ENCODE measurements at regions not wholly inside any gene's neighbourhood (a gene's known extent, or its start where the extent isn't known, plus 50 kb on each side); places are given as distances from the start of the nearest gene placed in this dataset.

GRCh38 chr1:209375671-209376365 lies 207.7 kb upstream of the CAMK1G start:
- TF ChIP-seq, protein P1, sequence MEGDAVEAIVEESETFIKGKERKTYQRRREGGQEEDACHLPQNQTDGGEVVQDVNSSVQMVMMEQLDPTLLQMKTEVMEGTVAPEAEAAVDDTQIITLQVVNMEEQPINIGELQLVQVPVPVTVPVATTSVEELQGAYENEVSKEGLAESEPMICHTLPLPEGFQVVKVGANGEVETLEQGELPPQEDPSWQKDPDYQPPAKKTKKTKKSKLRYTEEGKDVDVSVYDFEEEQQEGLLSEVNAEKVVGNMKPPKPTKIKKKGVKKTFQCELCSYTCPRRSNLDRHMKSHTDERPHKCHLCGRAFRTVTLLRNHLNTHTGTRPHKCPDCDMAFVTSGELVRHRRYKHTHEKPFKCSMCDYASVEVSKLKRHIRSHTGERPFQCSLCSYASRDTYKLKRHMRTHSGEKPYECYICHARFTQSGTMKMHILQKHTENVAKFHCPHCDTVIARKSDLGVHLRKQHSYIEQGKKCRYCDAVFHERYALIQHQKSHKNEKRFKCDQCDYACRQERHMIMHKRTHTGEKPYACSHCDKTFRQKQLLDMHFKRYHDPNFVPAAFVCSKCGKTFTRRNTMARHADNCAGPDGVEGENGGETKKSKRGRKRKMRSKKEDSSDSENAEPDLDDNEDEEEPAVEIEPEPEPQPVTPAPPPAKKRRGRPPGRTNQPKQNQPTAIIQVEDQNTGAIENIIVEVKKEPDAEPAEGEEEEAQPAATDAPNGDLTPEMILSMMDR (IDR thresholded peaks at IDR 0.05; ENCODE audit: borderline replicate concordance, extremely low read depth, insufficient read depth), result no peak
- DNase-seq, result no peak
- Histone ChIP-seq H3K9me3 (ENCODE audit: control insufficient read depth in 2 of 3, insufficient read depth in 1 of 3, low read length in 3 of 3) (no peaks in the 10 kb centered on the region), H3K27ac (ENCODE audit: low read depth in 2 of 2, low read length in 2 of 2) (no peak overlapping the region), H3K27me3 (ENCODE audit: control insufficient read depth, insufficient read depth, low read length) (no peaks in the 10 kb centered on the region), H3K36me3 (ENCODE audit: control insufficient read depth in 2 of 3, insufficient read depth in 3 of 3, low read length in 3 of 3) (no peaks in the 10 kb centered on the region), H3K4me3 (ENCODE audit: low read length in 3 of 3) (no peak overlapping the region), H3K9ac (ENCODE audit: low read length in 3 of 3) (no peak overlapping the region), H3K4me1 (ENCODE audit: control insufficient read depth in 2 of 3, insufficient read depth in 2 of 3, low read depth in 1 of 3, low read length in 3 of 3) (no peaks in the 10 kb centered on the region)
- no peak for FAIRE-seq
- intact Hi-C loops (cut with DNase I), result no loop called here

DNA sequence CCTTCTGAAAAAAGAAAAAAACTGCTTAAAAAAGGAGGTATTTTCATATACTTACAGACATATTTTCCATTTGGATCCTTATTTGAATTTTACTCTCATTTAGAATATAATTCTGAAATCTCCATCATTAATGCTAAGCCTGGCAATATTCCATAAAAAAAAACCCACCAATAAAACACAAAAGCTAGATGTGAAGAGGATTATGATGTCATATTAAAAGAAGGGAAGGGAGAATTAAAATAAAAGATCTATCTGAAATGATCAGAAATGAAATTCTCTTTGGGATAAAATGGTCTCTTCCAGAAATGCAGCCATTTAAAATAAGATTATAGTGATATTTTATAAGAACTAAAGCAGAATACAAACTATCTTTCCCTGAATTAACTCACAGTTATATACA lies 206.7 kb upstream of the CAMK1G start:
- intact Hi-C loops (cut with DNase I), result no loop called here
- FAIRE-seq (no peak), DNase-seq (no peak)
- no peaks in the 10 kb centered on the region for H3K27me3 ChIP-seq (ENCODE audit: control insufficient read depth, insufficient read depth, low read length)
- H3K36me3 ChIP-seq (ENCODE audit: control insufficient read depth in 2 of 3, insufficient read depth in 3 of 3, low read length in 3 of 3), result no peaks in the 10 kb centered on the region
- no peaks in the 10 kb centered on the region for H3K9me3 ChIP-seq (ENCODE audit: control insufficient read depth in 2 of 3, insufficient read depth in 1 of 3, low read length in 3 of 3)
- no peak overlapping the region for H3K27ac ChIP-seq (ENCODE audit: low read depth in 2 of 2, low read length in 2 of 2)
- H3K9ac ChIP-seq (ENCODE audit: low read length in 3 of 3), result no peak overlapping the region
- no peaks in the 10 kb centered on the region for H3K4me1 ChIP-seq (ENCODE audit: control insufficient read depth in 2 of 3, insufficient read depth in 2 of 3, low read depth in 1 of 3, low read length in 3 of 3)
- no peak overlapping the region for H3K4me3 ChIP-seq (ENCODE audit: low read length in 3 of 3)
- TF ChIP-seq, protein P1 (IDR thresholded peaks at IDR 0.05; ENCODE audit: borderline replicate concordance, extremely low read depth, insufficient read depth), result no peak

- Histone ChIP-seq H3K27me3 (ENCODE audit: control insufficient read depth, insufficient read depth, low read length) (no peaks in the 10 kb centered on the region), H3K4me1 (ENCODE audit: control insufficient read depth in 2 of 3, insufficient read depth in 2 of 3, low read depth in 1 of 3, low read length in 3 of 3) (no peaks in the 10 kb centered on the region), H3K9ac (ENCODE audit: low read length in 3 of 3) (no peak overlapping the region), H3K9me3 (ENCODE audit: control insufficient read depth in 2 of 3, insufficient read depth in 1 of 3, low read length in 3 of 3) (no peaks in the 10 kb centered on the region), H3K27ac (ENCODE audit: low read depth in 2 of 2, low read length in 2 of 2) (no peak overlapping the region), H3K4me3 (ENCODE audit: low read length in 3 of 3) (no peak overlapping the region), H3K36me3 (ENCODE audit: control insufficient read depth in 2 of 3, insufficient read depth in 3 of 3, low read length in 3 of 3) (no peaks in the 10 kb centered on the region)
- TF ChIP-seq, protein P1 (IDR thresholded peaks at IDR 0.05; ENCODE audit: borderline replicate concordance, extremely low read depth, insufficient read depth), result no peak
- DNase-seq (no peak), FAIRE-seq (no peak)
- intact Hi-C loops (cut with DNase I), result no loop called here
Observed at GRCh38 chr1:209377995-209378394, 205.5 kb upstream of the CAMK1G start.

- no peaks in the 10 kb centered on the region for H3K9me3 ChIP-seq (ENCODE audit: control insufficient read depth in 2 of 3, insufficient read depth in 1 of 3, low read length in 3 of 3)
- TF ChIP-seq, protein P1 (IDR thresholded peaks at IDR 0.05; ENCODE audit: borderline replicate concordance, extremely low read depth, insufficient read depth), result no peak
- DNase-seq (no peak), FAIRE-seq (no peak)
- H3K4me1 ChIP-seq (ENCODE audit: control insufficient read depth in 2 of 3, insufficient read depth in 2 of 3, low read depth in 1 of 3, low read length in 3 of 3), result no peaks in the 10 kb centered on the region
- H3K27ac ChIP-seq (ENCODE audit: low read depth in 2 of 2, low read length in 2 of 2), result no peak overlapping the region
- no peaks in the 10 kb centered on the region for H3K27me3 ChIP-seq (ENCODE audit: control insufficient read depth, insufficient read depth, low read length)
- no peak overlapping the region for H3K9ac ChIP-seq (ENCODE audit: low read length in 3 of 3)
- intact Hi-C loops (cut with DNase I), result no loop called here
- no peaks in the 10 kb centered on the region for H3K36me3 ChIP-seq (ENCODE audit: control insufficient read depth in 2 of 3, insufficient read depth in 3 of 3, low read length in 3 of 3)
- H3K4me3 ChIP-seq (ENCODE audit: low read length in 3 of 3), result no peak overlapping the region
Observed at GRCh38 chr1:209379280-209379679, 204.2 kb upstream of the CAMK1G start.
